H9 (cell line): ENCODE measurements at regions not wholly inside any gene's neighbourhood (a gene's known extent, or its start where the extent isn't known, plus 50 kb on each side); places are given as distances from the start of the nearest gene placed in this dataset.

Experiments used
- DNase-seq: peaks from one replicate; pipeline ENCODE4 v3.0.0-alpha.2; 2017
- H2AFZ ChIP-seq: one replicate; pipeline ENCODE4 v1.6.1; 2013; ENCODE audit warnings: mild to moderate bottlenecking, low read length, control low read depth, moderate library complexity
- H2AK5ac ChIP-seq: 2 replicates; pipeline ENCODE4 v1.6.1; 2013; ENCODE audit warnings: low read length, control low read depth, mixed read lengths; ENCODE audit not compliant: insufficient read length
- H2BK120ac ChIP-seq: one replicate; pipeline ENCODE4 v1.6.1; 2013; ENCODE audit warnings: low read depth, mild to moderate bottlenecking, low read length, control low read depth, inconsistent platforms; ENCODE audit not compliant: poor library complexity, severe bottlenecking
- H2BK12ac ChIP-seq: 2 replicates; pipeline ENCODE4 v1.6.1; 2013; ENCODE audit warnings: low read length, control low read depth, mixed read lengths, low read depth; ENCODE audit not compliant: insufficient read length
- H2BK15ac ChIP-seq: 2 replicates; pipeline ENCODE4 v1.6.1; 2013; ENCODE audit warnings: low read depth, low read length, control low read depth
- H2BK20ac ChIP-seq: one replicate; pipeline ENCODE4 v1.6.1; 2013; ENCODE audit warnings: low read depth, mild to moderate bottlenecking, low read length, control low read depth, inconsistent platforms; ENCODE audit not compliant: poor library complexity, severe bottlenecking
- H2BK5ac ChIP-seq: 2 replicates; pipeline ENCODE4 v1.6.1; 2013; ENCODE audit warnings: low read length, control low read depth, mixed read lengths; ENCODE audit not compliant: insufficient read length
- H3K14ac ChIP-seq: 2 replicates; pipeline ENCODE4 v1.6.1; 2013; ENCODE audit warnings: low read length, control low read depth; ENCODE audit not compliant: insufficient read depth
- H3K18ac ChIP-seq: 2 replicates; pipeline ENCODE4 v1.6.1; 2013; ENCODE audit warnings: low read depth, mild to moderate bottlenecking, mixed read lengths, low read length, control low read depth; ENCODE audit not compliant: insufficient read length
- H3K23ac ChIP-seq: 2 replicates; pipeline ENCODE4 v1.6.1; 2013; ENCODE audit warnings: low read length, control low read depth, mixed read lengths, low read depth; ENCODE audit not compliant: insufficient read length
- H3K23me2 ChIP-seq: 2 replicates; pipeline ENCODE4 v1.6.1; 2013; ENCODE audit warnings: low read depth, mild to moderate bottlenecking, mixed read lengths, low read length, control low read depth; ENCODE audit not compliant: insufficient read length, poor library complexity, severe bottlenecking
- H3K27ac ChIP-seq: 2 replicates; pipeline ENCODE4 v1.5.1; 2013; ENCODE audit warnings: low read length, control low read depth, mixed read lengths, low read depth; ENCODE audit not compliant: insufficient read length
- H3K27me3 ChIP-seq: 2 replicates; pipeline ENCODE4 v1.6.1; 2013; ENCODE audit warnings: low read length, control low read depth, inconsistent platforms; ENCODE audit not compliant: insufficient read depth
- H3K4ac ChIP-seq: 2 replicates; pipeline ENCODE4 v1.6.1; 2013; ENCODE audit warnings: low read depth, mild to moderate bottlenecking, control low read depth, inconsistent platforms, low read length, moderate library complexity
- H3K4me1 ChIP-seq: 2 replicates; pipeline ENCODE4 v1.6.1; 2013; ENCODE audit warnings: low read length, control low read depth, inconsistent platforms; ENCODE audit not compliant: insufficient read depth
- H3K4me2 ChIP-seq: 2 replicates; pipeline ENCODE4 v1.6.1; 2013; ENCODE audit warnings: low read length, control low read depth, mixed read lengths; ENCODE audit not compliant: insufficient read length, insufficient read depth
- H3K56ac ChIP-seq: 2 replicates; pipeline ENCODE4 v1.6.1; 2013; ENCODE audit warnings: low read depth, mild to moderate bottlenecking, mixed read lengths, low read length, control low read depth; ENCODE audit not compliant: insufficient read length
- H3K79me1 ChIP-seq: 2 replicates; pipeline ENCODE4 v1.6.1; 2013; ENCODE audit warnings: low read depth, mild to moderate bottlenecking, moderate library complexity, low read length, control low read depth, inconsistent platforms; ENCODE audit not compliant: insufficient read depth, poor library complexity, severe bottlenecking
- H3K79me2 ChIP-seq: 2 replicates; pipeline ENCODE4 v1.6.1; 2013; ENCODE audit warnings: low read length, control low read depth, inconsistent platforms; ENCODE audit not compliant: insufficient read depth
- H3K9ac ChIP-seq: 2 replicates; pipeline ENCODE4 v1.6.1; 2013; ENCODE audit warnings: low read length, control low read depth, mixed read lengths; ENCODE audit not compliant: insufficient read length; ENCODE audit errors: extremely low read depth
- H3K9me3 ChIP-seq: one replicate; pipeline ENCODE4 v1.6.1; 2013; ENCODE audit warnings: low read depth, low read length, inconsistent platforms; ENCODE audit not compliant: control insufficient read depth
- H3T11ph ChIP-seq: one replicate; pipeline ENCODE4 v1.6.1; 2013; ENCODE audit warnings: mild to moderate bottlenecking, low read length, control low read depth, inconsistent platforms
- H4K20me1 ChIP-seq: one replicate; pipeline ENCODE4 v1.6.1; 2013; ENCODE audit not compliant: control insufficient read depth, insufficient read length, insufficient read depth
- H4K5ac ChIP-seq: 2 replicates; pipeline ENCODE4 v1.6.1; 2013; ENCODE audit warnings: low read depth, mild to moderate bottlenecking, mixed read lengths, low read length, control low read depth; ENCODE audit not compliant: insufficient read length
- H4K8ac ChIP-seq: replicated peaks from 2 replicates; pipeline ENCODE4 v1.6.1; 2013; ENCODE audit warnings: low read length, control low read depth, mixed read lengths, low read depth; ENCODE audit not compliant: insufficient read length
- H4K91ac ChIP-seq: 2 replicates; pipeline ENCODE4 v1.6.1; 2013; ENCODE audit warnings: low read depth, mild to moderate bottlenecking, moderate library complexity, mixed read lengths, low read length, control low read depth; ENCODE audit not compliant: insufficient read length
- H3K27ac Mint-ChIP-seq, 3 experiments: 2 replicates in 2 of 3; 3 replicates in 1 of 3; pipeline ENCODE4 v1.8.0; 2020 to 2021; ENCODE audit warnings: mixed read lengths in 3 of 3, mild to moderate bottlenecking in 1 of 3, moderate library complexity in 1 of 3
- H3K27me3 Mint-ChIP-seq: 2 replicates; pipeline ENCODE4 v1.8.0; 2021; ENCODE audit warnings: low read depth, mild to moderate bottlenecking, moderate library complexity, mixed read lengths
- H3K36me3 Mint-ChIP-seq, 3 experiments: 2 replicates in 2 of 3; 3 replicates in 1 of 3; pipeline ENCODE4 v1.8.0; 2020 to 2021; ENCODE audit warnings: low read depth in 3 of 3, mixed read lengths in 3 of 3; ENCODE audit not compliant: insufficient read depth in 1 of 3
- H3K4me1 Mint-ChIP-seq, 2 experiments: 2 replicates each; pipeline ENCODE4 v1.8.0; 2020; ENCODE audit warnings: mixed read lengths in 2 of 2
- H3K4me3 Mint-ChIP-seq, 2 experiments: 2 replicates in 1 of 2; 3 replicates in 1 of 2; pipeline ENCODE4 v1.8.0; 2020 to 2021; ENCODE audit warnings: mild to moderate bottlenecking in 2 of 2, mixed read lengths in 2 of 2, moderate library complexity in 1 of 2
- H3K9me3 Mint-ChIP-seq, 2 experiments: 2 replicates in 1 of 2; 3 replicates in 1 of 2; pipeline ENCODE4 v1.8.0; 2020; ENCODE audit warnings: mild to moderate bottlenecking in 2 of 2, mixed read lengths in 2 of 2, moderate library complexity in 1 of 2
- CTCF ChIP-seq: fragments of 200-600 bp; sonication (generic); conservative IDR thresholded peaks from 3 replicates; pipeline ENCODE4 v1.8.0; 2021; ENCODE audit warnings: antibody characterized with exemption, mild to moderate bottlenecking
- WGBS: extraction: QIAGEN DNeasy Blood & Tissue Kit; methylation state at CpG from one replicate; pipeline ENCODE4 v1.1.7; 2013; ENCODE audit warnings: missing lambda C conversion rate, low lambda C conversion rate, mixed read lengths; ENCODE audit not compliant: insufficient read length; ENCODE audit errors: extremely low coverage; 5-methylcytosine and 5-hydroxymethylcytosine counted together

GRCh38 chr13:29959086-29959485, 108.7 kb upstream of the UBL3 start:
- Histone ChIP-seq H2AK5ac (no peak overlapping the region), H3K14ac (no peak overlapping the region), H2BK15ac (no peak overlapping the region), H2BK120ac (no peak overlapping the region), H3K4me1 (peaks cover 28% of the 10 kb centered on the region), H3T11ph (no peak overlapping the region), H4K8ac (no peak overlapping the region), H3K79me2 (no peaks in the 10 kb centered on the region), H3K4ac (no peak overlapping the region), H3K4me2 (no peak overlapping the region), H3K56ac (no peak overlapping the region), H3K23ac (no peak overlapping the region), H2AFZ (no peak overlapping the region), H3K27ac (no peak overlapping the region), H3K23me2 (no peaks in the 10 kb centered on the region), H3K79me1 (no peaks in the 10 kb centered on the region), H3K18ac (no peak overlapping the region), H4K20me1 (no peaks in the 10 kb centered on the region), H2BK20ac (no peak overlapping the region), H2BK5ac (no peak overlapping the region), H3K9ac (no peak overlapping the region), H4K91ac (no peak overlapping the region), H2BK12ac (no peak overlapping the region), H3K9me3 (no peaks in the 10 kb centered on the region), H4K5ac (no peak overlapping the region), H3K27me3 (no peaks in the 10 kb centered on the region)
- WGBS: no CpG with 5 or more reads among the region's 1 CpG
- peaks cover 0 to 3% (median 0%) of the 10 kb centered on the region in 3 experiments; a peak in 1 of 7 replicates for H3K36me3 Mint-ChIP-seq
- no peak for DNase-seq
- H3K27me3 Mint-ChIP-seq: peaks cover 6% of the 10 kb centered on the region
- peaks cover 63 to 70% of the 10 kb centered on the region in 2 experiments for H3K4me1 Mint-ChIP-seq
- H3K27ac Mint-ChIP-seq: 0 out of 7 replicates have a peak overlapping the region, but pooled peaks of 1 of the 3 experiments have one; percentile 37
- no peak for TF ChIP-seq CTCF
- H3K4me3 Mint-ChIP-seq: no peak overlapping the region
- no peaks in the 10 kb centered on the region; a peak in 1 of 5 replicates for H3K9me3 Mint-ChIP-seq
